ENCODE measurements at regions not wholly inside any gene's neighbourhood (a gene's known extent, or its start where the extent isn't known, plus 50 kb on each side); places are given as distances from the start of the nearest gene placed in this dataset.

DNA sequence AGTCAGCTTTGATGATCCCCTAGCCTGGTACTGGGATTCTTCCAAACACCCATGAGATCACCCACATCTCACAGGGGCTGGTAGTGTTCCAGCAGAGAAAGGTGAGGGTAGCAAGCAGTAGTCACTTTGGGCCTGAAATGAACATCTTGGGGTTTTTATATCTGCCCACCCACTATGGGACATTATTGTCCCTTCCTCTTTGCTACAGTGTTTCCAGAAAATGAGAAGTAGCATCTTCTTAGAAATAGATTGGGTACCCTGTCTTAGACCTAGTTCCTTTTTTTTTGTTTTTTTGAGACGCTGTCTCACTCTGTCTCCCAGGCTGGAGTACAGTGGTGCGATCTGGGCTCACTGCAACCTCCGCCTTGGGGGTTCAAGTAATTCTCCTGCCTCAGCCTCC lies 249.2 kb upstream of the ANKRD55 start:
- no peak for DNase-seq (ENCODE audit: low read depth in 2 of 2)

GRCh38 chr5:56481428-56482357 lies 248.6 kb upstream of the ANKRD55 start:
- DNase-seq (ENCODE audit: low read depth in 2 of 2) = no peak

- no peak for DNase-seq (ENCODE audit: low read depth in 2 of 2)
Measured at GRCh38 chr5:56480705-56481427, 247.7 kb upstream of the ANKRD55 start.

DNA sequence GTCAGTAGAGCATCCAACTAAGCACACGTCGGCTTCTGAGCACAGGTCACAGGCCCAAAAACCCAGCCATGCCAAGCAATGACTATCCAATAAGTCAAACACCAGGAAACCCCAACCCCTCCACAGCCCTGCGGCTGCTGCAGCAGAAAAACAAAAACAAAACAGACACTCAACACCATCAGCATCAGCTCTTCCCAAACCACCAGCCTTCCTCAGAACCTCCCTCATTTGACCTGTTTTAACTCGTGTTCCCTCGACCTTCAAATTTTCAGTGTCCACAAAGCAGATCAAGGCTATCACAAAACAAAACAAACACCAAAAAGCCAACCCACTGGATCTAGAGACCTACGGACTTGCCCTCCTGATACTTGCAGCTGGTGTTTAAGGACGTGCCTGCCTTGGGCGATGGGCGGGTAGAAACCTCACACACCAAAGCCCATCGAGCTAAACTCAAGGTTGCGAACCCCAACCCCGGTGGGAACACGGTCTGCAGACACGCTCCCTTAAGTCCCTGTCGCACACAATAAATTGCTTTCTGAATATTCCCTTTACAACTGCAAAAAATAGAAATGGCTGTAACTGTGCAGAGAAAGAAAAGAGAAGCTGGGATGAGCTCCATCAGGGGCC lies 247.1 kb upstream of the ANKRD55 start:
- DNase-seq (ENCODE audit: low read depth in 2 of 2) = no peak

DNA sequence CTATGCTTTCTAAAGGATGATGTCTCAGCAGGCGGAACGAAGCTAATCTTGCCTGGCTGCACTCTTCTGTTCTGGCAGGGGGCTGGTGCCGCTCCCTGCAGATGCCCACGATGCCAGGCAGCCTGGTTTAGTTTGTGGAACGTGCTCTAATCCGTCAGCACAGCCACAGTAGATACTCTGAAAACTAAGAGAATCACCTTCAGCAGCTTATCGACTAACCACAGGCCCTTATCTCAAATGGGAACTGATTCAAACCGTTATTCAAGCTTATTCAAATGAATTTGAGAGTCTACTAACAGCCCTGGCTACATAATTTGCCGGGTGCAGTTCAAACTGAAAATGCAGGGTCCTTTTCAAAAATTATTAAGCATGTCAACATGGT lies 246.6 kb upstream of the ANKRD55 start:
- DNase-seq (ENCODE audit: low read depth in 2 of 2) = no peak

GRCh38 chr5:56479126-56479525 lies 246.0 kb upstream of the ANKRD55 start:
- no peak for DNase-seq (ENCODE audit: low read depth in 2 of 2)

GRCh38 chr5:56478062-56478461 lies 244.9 kb upstream of the ANKRD55 start:
- DNase-seq (ENCODE audit: low read depth in 2 of 2) = no peak

DNA sequence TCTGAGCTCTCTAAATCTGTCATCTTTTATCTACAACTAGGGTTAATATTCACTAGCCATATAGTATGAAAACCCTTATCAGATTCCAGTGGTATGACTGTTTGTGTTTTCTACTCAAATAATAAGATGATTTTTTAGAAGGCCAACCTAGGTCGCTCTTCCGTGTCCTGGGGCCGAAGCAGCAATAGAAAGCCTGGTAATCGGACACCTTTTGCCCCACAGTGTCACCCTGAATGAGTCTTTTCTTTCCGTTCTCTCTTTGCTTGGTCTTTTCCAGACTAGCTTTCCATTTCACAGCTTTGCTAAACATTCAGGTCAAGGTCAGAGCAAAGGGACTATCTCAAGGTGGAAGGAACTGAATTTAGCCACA lies 243.3 kb upstream of the ANKRD55 start:
- DNase-seq (ENCODE audit: low read depth in 2 of 2) = no peak

DNA sequence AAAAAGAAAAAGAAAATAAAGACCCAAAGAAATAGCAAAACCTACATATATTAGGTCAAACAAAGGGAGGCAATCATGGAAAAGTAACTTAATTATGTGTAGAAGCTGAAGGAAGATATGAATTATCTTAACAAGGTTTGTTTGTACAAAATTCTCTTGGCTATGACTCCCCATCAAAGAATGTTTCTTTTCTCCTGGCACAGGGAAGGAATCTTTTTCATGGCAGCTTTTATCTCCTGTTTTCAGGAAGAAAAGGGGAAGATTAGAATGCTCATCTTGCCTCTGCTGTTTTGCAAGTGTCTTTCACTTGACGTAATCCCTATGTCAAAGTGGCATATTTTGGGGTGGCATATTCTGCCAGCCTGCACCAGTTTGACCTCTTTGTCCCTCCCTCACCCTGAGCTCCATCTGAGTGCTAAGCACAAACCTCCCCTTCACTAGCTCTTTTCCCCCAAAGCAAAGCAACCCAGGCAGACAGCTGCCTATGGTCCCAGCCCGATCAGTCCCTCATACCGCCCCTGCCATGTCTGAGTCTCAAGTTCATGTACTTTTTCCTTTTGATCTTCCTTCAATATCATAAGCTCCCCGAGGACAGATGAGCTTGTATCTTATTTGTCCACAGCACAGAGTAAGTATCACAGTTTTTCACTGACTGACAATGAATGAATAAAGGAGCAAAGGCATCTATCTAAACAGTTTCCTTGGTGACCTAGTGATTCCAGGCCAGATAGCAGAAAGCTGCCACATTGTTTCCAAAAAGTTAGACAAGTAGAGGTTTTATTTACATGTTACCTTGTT lies 242.8 kb upstream of the ANKRD55 start:
- DNase-seq (ENCODE audit: low read depth in 2 of 2) = no peak

DNA sequence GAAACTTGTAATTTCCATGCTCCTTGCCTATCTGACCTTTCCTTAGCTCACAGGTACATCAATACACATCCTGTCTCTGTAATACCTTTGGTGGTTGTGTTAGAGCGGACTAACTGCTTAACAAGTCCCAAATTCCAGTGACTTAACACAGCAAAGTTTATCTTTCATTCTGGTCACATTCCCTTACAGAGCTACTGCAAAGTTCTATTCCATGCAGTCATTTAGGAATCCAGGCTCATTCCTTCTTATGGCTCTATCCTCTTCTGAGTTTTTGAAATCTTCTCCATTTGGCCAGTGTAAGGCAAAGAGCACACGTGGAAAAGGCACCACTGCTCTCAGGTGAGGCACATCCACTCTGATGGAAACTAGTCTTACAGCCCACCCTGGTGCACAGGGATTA lies 238.6 kb upstream of the ANKRD55 start:
- no peak for DNase-seq (ENCODE audit: low read depth in 2 of 2)

- no peak for DNase-seq (ENCODE audit: low read depth in 2 of 2)
Measured at GRCh38 chr5:56470007-56470406, 236.9 kb upstream of the ANKRD55 start.

DNA sequence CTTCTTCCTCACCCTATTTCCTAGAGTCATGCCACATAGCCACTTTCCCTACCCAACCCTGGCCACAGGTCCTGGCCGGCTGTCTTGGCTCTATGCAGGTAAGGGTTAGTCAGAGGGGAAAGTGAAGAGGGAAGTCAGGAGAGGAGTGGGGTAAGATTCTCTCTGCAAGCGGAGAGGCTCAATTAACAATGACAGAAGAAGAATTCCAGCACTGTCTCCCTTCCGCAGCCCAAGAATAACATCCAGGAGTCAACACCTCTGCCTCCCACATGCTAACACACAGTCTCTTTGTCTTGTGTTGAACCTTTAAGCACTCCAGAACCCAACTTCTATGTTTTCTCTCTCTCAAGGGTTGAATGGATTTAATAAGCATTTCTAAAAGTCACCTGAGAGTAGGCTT lies 235.1 kb upstream of the ANKRD55 start:
- no peak for DNase-seq (ENCODE audit: low read depth in 2 of 2)

DNA sequence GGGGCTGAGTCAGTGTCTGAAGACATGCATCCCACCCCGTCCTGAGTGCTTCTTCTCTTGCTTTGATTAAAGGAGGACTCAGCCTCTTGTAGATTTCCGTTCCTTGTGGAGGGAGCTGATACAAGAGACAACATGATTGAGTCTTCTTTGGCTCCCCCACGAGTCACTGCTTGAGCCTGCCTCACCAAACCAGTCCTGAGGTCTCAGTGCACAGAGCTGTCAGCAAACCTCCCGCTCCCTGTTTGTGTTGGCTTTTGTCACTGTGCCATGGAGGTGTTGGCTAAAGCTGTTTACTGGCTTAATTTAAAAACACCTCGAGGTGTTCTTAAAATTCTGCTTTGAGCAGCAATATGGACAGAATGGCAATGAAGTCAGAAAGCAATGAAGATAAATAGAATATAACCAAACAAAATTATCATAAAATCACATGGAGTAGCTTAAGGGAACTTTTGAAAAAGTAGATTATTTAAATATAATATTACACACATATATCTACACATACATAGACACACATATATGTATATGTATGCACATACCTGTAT lies 234.1 kb upstream of the ANKRD55 start:
- no peak for DNase-seq (ENCODE audit: low read depth in 2 of 2)

DNA sequence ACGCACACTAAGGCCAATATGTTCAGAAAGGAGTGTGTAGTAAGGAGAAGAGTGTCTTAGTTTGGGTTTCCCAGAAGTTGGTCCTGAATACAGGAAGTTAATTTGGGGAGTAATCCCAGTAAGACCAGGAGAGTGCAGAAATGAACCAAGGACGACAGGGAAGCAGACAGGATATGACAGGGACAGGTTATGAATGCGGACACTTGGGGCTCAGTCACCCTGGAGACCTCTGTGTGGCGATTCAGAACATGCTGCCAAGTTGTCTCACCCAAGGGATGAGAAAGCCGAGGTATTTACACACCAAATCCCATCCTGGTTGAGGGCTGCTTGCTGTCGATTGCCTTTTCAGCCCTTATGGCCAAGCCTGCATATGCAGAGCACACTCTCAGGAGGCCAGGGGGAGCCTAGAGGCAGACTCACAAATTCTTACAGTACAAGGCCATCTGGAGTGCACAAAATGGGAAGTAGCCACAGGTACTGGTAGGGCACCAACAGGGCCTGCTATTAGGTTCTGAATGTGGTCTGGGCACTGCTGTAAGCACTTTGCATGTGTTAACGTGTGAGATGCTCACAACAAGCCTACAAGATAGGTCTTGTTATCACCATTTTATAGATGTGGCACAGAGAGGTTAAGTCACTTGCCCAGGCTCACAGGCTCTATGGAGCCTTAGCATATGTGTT lies 233.1 kb upstream of the ANKRD55 start:
- no peak for DNase-seq (ENCODE audit: low read depth in 2 of 2)

GRCh38 chr5:56465769-56466135 lies 232.6 kb upstream of the ANKRD55 start:
- no peak for DNase-seq (ENCODE audit: low read depth in 2 of 2)

- DNase-seq (ENCODE audit: low read depth in 2 of 2) = no peak
Measured at GRCh38 chr5:56464935-56465768, 232.0 kb upstream of the ANKRD55 start.

GRCh38 chr5:56463944-56464571 lies 230.9 kb upstream of the ANKRD55 start:
- no peak for DNase-seq (ENCODE audit: low read depth in 2 of 2)

- DNase-seq (ENCODE audit: low read depth in 2 of 2) = no peak
Measured at GRCh38 chr5:56461584-56461983, 228.5 kb upstream of the ANKRD55 start.

DNA sequence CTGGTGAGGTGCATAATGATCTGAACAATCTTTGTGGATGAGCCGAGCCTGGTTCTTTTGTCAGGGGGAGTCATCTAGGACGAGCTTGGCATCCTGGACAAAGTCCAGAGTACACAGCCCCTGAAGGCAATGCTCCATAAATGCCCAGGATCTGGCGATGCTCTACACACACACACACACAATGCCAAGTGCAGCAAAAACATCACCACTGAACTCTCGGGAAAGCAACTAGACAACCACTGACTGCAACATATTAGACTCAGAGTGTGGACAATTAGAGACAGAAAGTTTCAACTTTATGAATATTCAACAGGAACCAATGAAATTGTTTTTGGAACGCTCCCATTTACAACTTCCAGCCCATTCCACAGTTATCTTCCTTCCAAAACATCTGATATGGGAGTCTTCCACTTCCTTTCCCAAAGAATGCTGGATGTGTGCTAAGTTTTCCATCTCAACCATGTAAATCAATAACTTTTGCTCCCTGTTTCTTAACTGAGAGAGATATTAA lies 227.6 kb upstream of the ANKRD55 start:
- DNase-seq (ENCODE audit: low read depth in 2 of 2) = no peak

GRCh38 chr5:56460195-56460546 lies 227.0 kb upstream of the ANKRD55 start:
- DNase-seq (ENCODE audit: low read depth in 2 of 2) = no peak

Data from stimulated activated CD4-positive, alpha-beta T cell treated with anti-CD3 and anti-CD28 coated beads, Interleukin-15, amount 100 ng/mL, for 48 hours (primary cell).